ENCODE measurements at regions not wholly inside any gene's neighbourhood (a gene's known extent, or its start where the extent isn't known, plus 50 kb on each side); places are given as distances from the start of the nearest gene placed in this dataset.

DNA sequence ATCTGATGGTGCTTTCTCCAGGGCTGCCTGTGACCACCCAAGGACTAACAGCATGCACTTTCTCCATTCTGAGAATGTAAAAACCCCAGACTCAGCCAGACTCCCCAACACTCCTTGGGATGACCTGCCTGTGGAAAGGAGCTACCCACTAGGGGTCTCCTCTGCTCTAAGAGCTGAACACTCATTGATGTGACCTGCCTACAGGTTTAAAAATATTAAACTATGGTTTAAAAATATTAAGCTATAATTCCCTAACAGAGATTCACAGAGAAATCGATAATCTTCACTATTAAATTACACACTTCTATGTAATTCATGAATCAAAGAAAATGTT is 696.2 kb upstream of the SLITRK5 start:
- no peak for DNase-seq

DNA sequence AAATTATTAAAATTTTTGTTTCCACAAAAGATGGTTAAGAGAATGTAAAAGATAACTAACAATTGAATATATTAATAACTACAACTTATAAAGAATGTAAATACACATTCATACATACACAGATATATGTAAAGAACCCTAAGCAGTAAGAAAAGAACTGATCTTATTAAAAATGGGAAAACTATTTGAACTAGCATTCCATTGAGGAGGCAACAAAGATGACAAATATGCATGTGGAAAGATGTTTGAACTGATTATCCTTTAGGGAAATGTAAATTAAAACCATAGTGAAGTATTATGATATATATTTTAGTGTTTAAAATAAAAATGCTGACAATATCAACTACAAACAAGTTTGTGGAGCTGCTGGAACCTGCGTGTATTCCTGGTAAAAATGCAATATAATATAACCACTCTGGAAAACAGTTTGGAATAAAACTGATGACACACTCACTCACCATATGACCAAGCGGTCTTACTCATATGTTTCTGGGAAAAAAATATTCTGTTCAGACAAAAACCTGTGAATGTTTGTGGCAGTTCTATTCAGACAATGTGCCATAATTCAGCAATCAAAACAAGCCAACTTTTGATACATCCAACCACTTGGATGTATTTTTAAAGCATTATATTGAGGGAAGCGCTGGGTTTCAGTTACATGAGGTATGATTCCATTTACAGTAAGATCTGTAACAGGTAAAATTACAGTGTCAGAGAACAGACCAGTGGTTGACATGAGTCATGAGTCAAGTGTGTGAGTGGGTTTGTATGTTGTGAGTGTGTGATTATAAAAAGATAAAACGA is 694.4 kb upstream of the SLITRK5 start:
- DNase-seq = no peak

DNA sequence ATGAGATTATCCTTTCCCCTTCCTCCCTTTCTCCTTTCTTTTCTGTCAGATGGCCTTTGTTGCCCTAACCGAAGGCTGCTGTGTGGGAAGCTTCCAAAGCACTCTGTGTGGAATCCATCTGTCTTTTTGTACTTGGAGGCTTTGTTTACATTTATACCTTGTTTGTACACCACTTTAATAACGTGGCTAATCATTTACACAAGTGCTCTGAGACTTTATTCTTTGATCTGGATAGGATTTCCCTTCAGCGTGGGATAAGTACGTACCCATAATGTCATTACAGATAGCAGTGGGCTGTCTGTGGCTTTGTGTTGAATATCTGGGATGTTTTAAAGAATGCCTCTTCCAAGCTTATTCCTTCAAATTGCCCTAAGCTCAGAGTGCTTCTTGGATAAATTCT is 684.7 kb upstream of the SLITRK5 start:
- no peak for DNase-seq

DNA sequence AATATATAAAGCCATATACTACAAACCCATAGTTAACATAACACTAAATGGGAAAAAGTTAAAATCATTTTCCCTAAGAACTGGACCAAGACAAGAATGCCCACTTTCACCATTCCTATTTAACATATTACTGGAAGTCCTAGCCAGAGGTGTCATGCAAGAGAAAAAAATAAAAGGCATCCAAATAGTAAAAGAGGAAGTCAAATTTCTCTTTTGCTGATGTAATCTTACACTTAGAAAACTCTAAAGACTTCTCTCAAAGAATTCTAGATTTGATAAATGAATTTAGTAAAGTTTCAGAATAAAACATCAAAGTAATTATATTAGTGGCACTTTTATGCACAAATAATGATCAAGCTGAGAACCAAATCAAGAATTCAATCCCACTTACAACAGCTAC is 678.9 kb upstream of the SLITRK5 start:
- no peak for DNase-seq

DNA sequence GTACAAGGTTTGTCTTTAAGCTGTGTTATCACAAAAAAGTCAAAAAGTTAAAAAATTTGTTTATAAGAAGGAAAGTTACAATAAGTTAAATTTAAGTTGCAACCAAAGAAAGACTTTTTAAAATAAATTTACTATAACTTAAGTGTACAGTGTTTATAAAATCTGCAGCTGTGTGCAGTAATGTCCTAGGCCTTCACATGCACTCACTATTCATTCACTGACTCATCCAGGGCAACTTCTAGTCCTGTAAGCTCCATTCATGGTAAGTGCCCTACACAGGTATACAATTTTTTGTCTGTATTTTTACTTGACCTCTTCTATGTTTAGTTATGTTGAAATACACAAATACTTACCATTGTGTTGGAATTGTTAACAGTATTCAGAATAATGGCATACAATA is 667.9 kb upstream of the SLITRK5 start:
- no peak for DNase-seq

DNA sequence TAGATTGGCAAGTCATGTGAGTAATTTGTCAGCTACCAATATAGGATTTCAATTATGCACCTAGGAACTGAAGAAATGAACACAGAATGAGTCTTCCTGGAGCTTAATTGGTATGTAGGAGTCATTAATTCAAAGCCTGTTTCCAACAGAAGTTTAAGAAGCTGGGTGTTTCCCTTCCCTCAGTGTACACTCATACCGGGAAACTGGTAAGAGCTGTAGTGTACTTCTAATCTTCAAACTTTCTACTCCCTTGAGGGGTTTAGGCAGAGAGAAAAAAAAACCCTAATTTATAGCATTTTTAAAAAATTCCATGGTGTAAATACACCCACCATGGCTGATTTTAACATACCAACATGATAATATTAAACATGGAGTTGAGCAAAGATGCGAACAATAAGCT is 665.7 kb upstream of the SLITRK5 start:
- DNase-seq = no peak

DNA sequence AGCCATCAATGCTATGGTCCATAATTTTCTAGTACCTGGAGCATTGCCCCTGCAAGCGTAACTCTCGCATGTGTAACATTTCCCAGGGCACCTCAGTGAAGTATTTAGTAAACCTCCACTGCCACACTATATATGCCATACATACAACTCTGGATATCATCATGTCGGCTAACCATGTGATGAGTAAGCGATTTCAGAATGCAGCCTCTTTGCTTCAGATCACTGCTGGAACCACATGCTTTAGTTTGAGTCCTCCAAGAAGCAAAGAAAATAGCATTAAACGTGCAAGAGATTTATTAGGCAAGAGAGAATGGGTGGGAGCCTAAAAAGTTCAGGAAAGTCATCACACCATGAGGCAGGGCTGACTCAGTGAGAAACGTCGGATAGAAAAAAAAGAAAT is 635.6 kb upstream of the SLITRK5 start:
- no peak for DNase-seq

DNA sequence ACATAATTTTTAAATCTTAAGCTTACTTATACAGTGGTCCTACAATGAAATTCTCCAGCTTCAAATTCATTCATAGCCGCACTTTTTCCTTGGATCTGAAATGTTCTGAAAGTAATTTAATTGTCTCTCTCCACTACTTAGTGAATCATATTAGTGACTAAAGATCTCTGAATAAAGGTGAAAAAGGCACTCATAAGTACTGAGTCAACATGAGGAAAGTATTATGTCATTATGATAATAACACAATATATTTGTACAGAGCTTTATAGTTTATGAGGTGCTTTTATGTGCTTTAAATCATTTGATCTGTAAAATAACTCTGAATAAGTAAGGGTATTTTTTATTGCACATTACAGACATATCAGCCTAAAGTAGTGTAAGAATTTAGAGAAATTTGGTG is 628.2 kb upstream of the SLITRK5 start:
- no peak for DNase-seq

DNA sequence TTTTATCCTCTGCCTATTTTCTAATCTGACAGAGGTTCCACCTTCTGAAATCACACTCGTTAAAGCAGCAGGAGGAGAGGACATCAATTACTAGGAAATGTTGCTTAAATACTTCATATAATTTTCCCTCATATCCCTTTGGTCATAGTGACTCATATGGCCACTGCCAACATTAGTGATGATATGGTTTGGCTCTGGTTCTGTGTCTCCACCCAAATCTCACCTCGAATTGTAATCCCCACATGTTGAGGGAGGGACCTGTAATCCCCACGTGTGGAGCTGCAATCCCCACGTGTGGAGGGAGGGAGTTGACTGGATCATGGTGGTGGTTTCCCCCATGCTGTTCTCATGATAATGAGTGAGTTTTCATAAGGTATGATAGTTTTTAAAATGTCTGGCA is 618.4 kb upstream of the SLITRK5 start:
- DNase-seq = no peak

DNA sequence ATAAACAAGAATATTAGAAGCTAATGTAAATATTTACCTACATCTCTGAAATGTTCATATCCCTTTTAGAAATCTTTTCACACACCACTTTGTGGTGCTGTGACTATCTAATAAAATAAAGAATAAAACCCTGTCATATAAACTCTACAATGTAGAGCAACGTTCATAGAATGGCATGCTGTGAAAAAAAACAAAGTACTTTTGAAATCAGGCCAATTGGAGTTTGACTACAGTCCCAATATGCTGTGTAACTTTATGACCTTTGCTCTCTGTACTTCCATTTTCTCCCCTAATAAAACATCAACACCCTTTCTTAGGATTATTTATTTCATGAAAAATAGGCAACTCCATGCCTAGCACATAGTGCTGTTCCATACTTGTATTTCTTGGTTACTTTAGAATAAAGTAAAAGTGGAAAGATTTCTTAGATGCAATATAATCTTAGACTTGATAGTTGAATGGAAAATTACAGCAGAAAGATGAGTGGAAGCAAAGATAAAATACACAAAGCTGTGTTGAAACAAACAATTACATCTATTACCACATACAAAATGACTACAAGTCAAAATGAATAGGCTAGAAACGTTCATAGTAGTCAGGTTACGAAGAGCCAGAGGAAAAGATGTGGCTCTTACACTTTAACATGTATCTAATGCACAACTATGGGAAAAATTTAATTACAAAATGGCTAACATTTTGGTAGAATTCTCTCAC is 613.2 kb upstream of the SLITRK5 start:
- no peak for DNase-seq

DNA sequence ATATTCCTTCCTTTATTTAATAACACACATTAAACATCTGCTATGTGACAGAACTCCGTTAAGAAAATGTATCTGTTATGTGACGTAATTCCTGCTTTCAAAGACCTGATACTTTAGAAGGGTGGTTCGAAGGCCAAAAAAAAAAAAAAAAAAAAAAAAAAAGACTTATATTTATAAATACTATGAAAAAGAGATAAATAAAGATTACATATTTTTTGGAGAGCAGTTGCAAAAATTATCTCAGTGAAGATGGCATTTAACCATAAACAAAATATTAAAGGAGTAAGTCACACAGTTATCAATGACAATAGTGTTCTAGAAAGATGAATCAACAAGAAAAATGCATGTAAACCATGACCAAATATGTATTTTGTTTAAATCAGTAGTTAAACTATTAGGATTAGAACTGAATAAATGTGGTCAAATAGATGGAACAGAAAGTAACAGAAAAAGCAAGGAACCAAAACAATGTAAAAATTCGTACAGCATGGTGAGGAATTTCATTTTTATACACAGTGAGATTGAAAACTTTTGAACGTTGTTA is 612.3 kb upstream of the SLITRK5 start:
- no peak for DNase-seq

DNA sequence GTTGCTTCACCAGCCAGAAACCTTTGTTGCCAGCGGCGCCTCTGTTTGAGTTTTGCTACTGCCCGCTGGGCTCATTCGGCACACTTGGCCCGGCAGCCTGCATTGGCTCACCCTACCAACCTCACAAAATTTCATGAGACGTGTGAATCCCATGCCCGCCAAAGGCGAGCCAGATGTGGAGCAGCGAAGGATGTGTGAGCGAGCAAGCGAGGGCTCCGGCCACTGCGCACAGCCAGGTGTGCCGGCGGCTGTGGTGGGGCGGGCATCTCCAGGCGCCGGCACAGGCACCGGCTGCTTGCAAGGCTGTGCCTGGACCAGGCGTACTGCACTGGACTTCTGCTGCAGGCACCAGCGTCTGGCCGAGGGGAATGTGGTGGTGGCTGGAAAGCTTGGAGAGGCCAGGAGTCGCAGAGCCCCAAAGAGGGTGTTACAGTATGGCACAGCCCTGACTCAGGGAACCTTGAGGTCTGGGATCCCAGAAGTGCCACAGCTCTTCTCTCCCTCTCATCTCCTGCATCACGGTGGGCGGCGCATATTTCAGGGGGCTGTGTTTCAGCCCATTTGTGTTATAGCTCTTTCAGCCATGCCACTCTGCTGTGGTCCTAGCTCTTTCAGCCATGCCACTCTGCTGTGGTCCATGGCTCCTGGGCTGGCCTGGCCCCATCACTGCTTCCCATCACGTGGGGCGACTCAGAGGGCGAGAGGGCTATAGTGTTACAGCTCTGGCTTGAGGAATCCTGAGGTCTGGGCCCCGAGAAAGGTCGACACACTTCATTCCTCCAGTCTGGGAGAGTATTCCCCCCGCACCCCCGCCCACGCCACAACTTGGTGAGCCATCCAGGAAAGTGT is 592.0 kb upstream of the SLITRK5 start:
- DNase-seq = no peak

DNA sequence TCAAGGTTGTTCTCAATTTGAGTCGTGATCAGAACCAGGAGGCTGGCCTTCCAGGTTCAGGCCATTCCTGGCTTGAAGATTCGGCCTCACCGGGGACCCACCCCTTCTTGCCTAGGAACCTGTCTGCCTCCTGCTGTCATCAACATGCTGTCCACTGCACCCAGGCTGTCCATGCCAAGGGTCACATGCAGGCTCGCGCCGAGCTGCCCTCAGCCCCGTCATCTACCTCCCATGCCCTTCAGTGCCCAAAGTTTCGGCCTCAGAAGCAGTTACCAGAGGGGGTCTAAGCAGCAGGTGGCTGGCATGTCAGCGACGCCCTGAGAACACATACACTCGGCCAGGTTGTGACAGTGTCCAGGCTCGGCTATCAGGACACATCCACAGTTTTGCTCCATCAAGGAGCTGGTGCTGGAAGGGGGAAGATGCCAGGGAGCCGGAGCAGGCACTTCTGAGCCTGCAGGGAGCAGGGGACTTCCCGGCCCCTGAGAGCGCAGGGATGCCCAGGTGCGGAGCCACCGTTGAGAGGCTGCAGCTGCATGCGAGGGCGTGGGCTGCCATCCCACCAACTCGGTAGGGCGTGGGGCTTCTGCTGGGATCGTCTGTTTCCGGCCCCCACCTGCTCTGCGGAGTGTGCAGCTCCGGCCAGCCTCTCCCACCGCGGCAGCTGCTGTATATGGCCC is 590.9 kb upstream of the SLITRK5 start:
- DNase-seq = no peak

DNA sequence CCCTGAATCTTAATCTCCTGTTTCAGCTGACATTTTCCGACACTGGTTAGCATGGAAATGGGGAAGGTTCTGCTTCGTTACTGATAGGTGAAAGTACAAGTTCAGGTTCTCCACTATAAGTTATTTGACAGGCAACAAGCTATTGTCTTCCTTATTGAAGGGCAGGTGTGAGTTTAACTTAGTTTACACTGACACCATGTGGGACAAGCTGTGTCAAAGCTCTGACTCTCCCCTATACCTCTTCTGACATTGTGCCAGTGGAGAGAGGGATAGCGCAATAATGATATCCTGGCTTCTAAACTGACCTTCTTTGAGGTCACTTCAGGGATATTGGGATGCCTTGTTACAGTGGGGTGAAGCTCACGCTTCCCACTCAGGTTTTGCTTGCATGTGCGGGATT is 587.0 kb upstream of the SLITRK5 start:
- DNase-seq = no peak

DNA sequence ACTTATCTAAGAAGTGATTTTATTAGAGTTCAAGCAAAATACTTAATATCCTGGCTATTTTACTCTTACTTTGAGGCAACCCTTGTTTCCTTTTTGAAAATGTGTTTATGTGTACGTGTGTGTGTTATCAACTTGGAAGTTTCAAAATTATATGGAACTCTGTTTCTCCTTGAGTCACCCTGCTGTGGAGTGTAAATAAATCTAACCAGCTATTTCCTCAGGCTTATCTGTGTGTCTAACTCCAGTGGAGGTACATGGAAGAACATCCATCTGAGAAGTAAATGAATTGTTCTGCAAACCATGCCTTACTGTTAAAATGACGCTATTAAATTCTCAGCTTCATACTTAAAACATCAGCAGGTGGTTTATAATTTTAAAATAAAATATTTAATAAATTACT is 583.4 kb upstream of the SLITRK5 start:
- DNase-seq = no peak

DNA sequence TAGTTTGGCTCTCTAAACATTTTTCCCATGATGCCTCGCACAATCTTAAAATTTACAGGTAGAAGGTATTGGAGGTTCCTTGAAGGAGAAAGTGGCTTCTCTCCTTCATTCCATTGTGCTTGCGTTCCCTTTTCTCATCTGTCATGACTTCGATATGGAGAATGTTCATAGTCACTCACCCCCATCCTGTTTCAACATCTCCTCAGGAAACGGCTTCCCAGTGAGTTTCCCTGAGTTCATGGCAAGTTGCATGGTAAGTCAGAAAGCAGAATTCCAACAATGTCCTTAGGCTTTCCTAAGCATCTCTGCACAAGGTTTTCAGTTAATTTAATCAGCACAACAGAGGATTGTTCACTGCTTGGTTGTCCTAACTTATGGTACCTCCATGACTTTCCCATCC is 581.8 kb upstream of the SLITRK5 start:
- no peak for DNase-seq

DNA sequence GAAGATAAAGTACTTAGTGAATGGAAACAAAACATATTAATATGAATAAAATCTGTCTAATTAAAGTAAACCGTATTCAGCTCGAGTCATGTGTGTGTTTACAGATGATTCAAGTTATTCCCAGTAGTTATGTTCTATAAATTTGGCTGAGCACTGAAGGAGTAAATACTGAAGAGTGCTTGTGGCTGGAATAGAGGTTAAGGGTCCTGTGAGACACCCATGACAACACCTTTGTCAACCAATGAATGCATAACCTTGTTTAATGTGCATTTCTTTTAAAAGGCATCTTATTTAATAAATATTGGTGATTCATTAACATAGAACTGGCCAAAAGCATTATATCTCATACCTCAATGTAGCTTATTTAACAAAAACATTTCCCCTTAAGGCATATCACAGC is 577.8 kb upstream of the SLITRK5 start:
- DNase-seq = no peak

DNA sequence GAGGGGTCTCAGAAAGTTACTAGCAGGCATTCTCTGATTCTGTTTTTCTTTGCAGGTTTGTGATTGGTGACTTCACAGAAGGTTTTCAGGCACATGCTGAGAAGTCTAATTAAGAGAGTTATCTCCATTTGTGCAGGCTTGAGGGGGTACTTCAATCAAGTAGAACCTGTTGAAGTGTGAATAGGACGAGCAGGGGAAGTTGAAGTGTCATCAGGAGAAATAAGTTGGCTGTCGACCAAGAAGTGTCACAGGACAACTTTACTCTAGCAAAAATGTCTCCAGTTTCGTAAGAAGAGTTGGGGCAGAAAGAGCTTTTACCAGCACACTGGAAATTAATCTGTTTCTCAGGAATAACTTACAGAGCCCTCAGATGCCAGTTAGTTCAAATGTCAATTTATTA is 576.5 kb upstream of the SLITRK5 start:
- no peak for DNase-seq

DNA sequence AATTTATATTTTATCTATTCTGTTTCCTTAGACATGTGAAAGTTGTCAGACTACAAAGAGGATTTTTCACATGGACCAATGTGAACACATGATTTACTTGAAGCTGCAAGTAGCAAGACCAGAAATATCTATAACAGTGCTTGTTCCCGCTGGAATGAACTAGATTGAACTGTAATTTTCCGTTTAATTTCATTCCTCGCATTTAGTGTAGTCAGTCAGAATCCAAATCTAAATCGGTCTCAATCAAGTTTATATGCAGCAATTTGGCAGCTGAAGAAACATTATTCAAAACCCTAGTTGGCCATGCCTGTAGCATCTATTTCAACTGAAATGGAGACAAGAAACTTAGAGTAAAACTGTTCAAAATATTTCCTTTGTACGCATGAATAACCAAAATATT is 570.7 kb upstream of the SLITRK5 start:
- no peak for DNase-seq

DNA sequence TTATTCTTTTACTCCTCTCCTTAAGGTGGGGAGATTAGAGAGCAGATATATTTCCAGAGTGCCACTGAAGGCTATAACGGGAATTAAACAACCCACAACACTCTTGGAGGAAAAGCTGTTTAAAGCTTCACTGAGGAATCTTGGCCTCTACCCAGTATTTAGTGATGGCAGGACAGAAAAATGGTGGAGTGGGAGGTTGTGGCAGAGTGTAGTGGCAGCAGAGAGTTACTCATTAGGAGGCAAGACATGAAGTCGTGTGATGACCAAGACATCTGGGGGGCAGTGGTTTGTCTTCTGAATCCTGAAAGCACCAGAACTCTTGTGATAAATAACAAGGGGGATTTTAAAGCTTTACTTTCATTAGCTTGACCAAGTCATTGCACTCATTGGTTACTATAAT is 563.5 kb upstream of the SLITRK5 start:
- no peak for DNase-seq

DNA sequence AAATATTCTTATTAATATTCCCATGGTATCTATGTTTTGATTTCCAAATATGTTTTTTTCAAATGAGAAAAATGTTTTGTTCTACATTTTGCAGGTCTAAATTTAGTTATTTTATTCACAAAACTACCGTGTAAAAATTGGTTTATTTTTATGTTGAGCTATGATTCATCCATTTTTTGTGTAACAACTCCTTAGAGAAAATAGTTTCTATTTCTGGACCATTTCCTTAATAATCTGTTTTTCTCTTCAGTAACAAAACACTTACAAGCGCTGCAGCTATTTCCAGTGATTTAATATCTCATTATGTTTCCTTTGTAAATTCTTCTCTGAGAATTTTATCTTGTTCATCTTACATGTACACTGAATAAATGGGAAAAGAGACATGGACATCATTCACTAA is 550.7 kb upstream of the SLITRK5 start:
- DNase-seq = no peak

DNA sequence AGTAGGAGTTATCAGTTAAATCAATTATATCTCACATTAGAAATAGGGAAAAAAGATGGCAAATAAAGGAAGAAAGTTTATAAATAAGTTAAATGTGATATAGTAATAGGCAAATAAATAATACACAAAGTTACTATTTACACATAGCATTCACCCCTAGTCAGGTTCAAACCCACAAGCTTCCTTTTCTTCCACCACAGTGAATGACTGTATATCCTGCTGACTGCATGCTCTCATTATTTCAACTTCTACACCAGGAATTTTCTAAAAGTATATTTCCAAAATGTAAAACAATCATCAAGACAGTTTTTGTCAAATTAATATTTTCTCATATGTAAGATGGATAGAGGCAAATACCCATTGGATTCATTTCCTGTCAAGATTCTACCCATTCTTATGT is 548.6 kb upstream of the SLITRK5 start:
- DNase-seq = no peak
